HEK293 (cell line): ENCODE measurements at regions not wholly inside any gene's neighbourhood (a gene's known extent, or its start where the extent isn't known, plus 50 kb on each side); places are given as distances from the start of the nearest gene placed in this dataset.

Experiments
- CTCF ChIA-PET: fragments of 350-600 bp; formaldehyde crosslinking; extraction: SDS; loops from one replicate; lab custom pipeline; 2021; ENCODE audit warnings: antibody characterized with exemption; lab: Yijun Ruan, JAX
- POLR2A ChIA-PET: fragments of 300-600 bp; formaldehyde crosslinking; extraction: SDS; loops from one replicate; lab custom pipeline; 2020; ENCODE audit warnings: antibody characterized with exemption, inconsistent platforms; lab: Yijun Ruan, JAX
- H3K27ac ChIP-seq: fragments of 200-500 bp; sonication (Bioruptor generic); 2 replicates; pipeline ENCODE4 v1.5.1; 2014; ENCODE audit warnings: low read depth, low read length, control low read depth, inconsistent platforms; ENCODE audit errors: extremely low read depth
- H3K36me3 ChIP-seq, 2 experiments: fragments of 200-500 bp in 1 of 2; sonication (Bioruptor generic) in 1 of 2; 1 replicate in 1 of 2; 2 replicates in 1 of 2; pipeline ENCODE4 v1.5.1; 2014 to 2017; ENCODE audit warnings: inconsistent platforms in 2 of 2, low read length in 2 of 2; ENCODE audit not compliant: control insufficient read depth in 2 of 2, insufficient read depth in 1 of 2
- H3K4me1 ChIP-seq: fragments of 200-500 bp; sonication (Bioruptor generic); 2 replicates; pipeline ENCODE4 v1.5.1; 2014; ENCODE audit warnings: mild to moderate bottlenecking, low read length, inconsistent platforms; ENCODE audit not compliant: control insufficient read depth, insufficient read depth
- H3K4me3 ChIP-seq: 2 replicates; pipeline ENCODE4 v1.5.1; 2011; ENCODE audit warnings: low read depth, mild to moderate bottlenecking, control low read depth, low read length, moderate library complexity
- H3K9me3 ChIP-seq: fragments of 200-500 bp; sonication (Bioruptor generic); 2 replicates; pipeline ENCODE4 v1.5.1; 2014; ENCODE audit warnings: low read depth, low read length, inconsistent platforms; ENCODE audit not compliant: control insufficient read depth, insufficient read depth
- GLIS1 ChIP-seq: fragments of 450-650 bp; formaldehyde crosslinking; IDR thresholded peaks from 2 replicates; pipeline ENCODE4 v1.5.1; 2016; ENCODE audit warnings: missing biosample characterization, missing genetic modification characterization
- KLF1 ChIP-seq: fragments of 450-650 bp; formaldehyde crosslinking; IDR thresholded peaks from 2 replicates; pipeline ENCODE4 v1.5.1; 2016; ENCODE audit warnings: missing biosample characterization, missing genetic modification characterization
- KLF16 ChIP-seq: fragments of 450-650 bp; formaldehyde crosslinking; IDR thresholded peaks from 2 replicates; pipeline ENCODE4 v1.5.1; 2017; ENCODE audit warnings: missing biosample characterization, missing genetic modification characterization
- SP2 ChIP-seq: fragments of 450-650 bp; formaldehyde crosslinking; IDR thresholded peaks from 2 replicates; pipeline ENCODE4 v1.5.1; 2016; ENCODE audit warnings: missing biosample characterization, missing genetic modification characterization
- WT1 ChIP-seq: fragments of 450-650 bp; formaldehyde crosslinking; IDR thresholded peaks from 2 replicates; pipeline ENCODE4 v1.5.1; 2016; ENCODE audit warnings: missing biosample characterization, missing genetic modification characterization
- ZIC2 ChIP-seq: fragments of 450-650 bp; formaldehyde crosslinking; IDR thresholded peaks from 2 replicates; pipeline ENCODE4 v1.5.1; 2016; ENCODE audit warnings: missing biosample characterization, missing genetic modification characterization
- ZNF114 ChIP-seq: fragments of 450-650 bp; formaldehyde crosslinking; IDR thresholded peaks from 2 replicates; pipeline ENCODE4 v1.5.0; 2017; ENCODE audit warnings: missing biosample characterization, missing genetic modification characterization
- ZNF169 ChIP-seq: fragments of 450-650 bp; formaldehyde crosslinking; IDR thresholded peaks from 2 replicates; pipeline ENCODE4 v1.5.1; 2016; ENCODE audit warnings: missing biosample characterization, missing genetic modification characterization
- ZNF202 ChIP-seq: fragments of 450-650 bp; formaldehyde crosslinking; IDR thresholded peaks from 2 replicates; pipeline ENCODE4 v1.5.1; 2016; ENCODE audit warnings: missing biosample characterization, missing genetic modification characterization, borderline replicate concordance
- ZNF239 ChIP-seq: fragments of 450-650 bp; formaldehyde crosslinking; IDR thresholded peaks from 2 replicates; pipeline ENCODE4 v1.5.1; 2016; ENCODE audit warnings: missing biosample characterization, missing genetic modification characterization
- ZNF302 ChIP-seq: fragments of 450-650 bp; formaldehyde crosslinking; IDR thresholded peaks from 2 replicates; pipeline ENCODE4 v1.5.1; 2016; ENCODE audit warnings: missing biosample characterization, missing genetic modification characterization, low read depth
- ZNF404 ChIP-seq: fragments of 450-650 bp; formaldehyde crosslinking; IDR thresholded peaks from 2 replicates; pipeline ENCODE4 v1.5.1; 2017; ENCODE audit warnings: missing biosample characterization, missing genetic modification characterization
- ZNF585B ChIP-seq: fragments of 450-650 bp; formaldehyde crosslinking; IDR thresholded peaks from 2 replicates; pipeline ENCODE4 v1.5.1; 2016; ENCODE audit warnings: missing biosample characterization, missing genetic modification characterization
- ZNF600 ChIP-seq: fragments of 450-650 bp; formaldehyde crosslinking; IDR thresholded peaks from 2 replicates; pipeline ENCODE4 v1.5.1; 2016; ENCODE audit warnings: missing biosample characterization, missing genetic modification characterization
- ZNF626 ChIP-seq: fragments of 450-650 bp; sonication (Bioruptor Pico); formaldehyde crosslinking; IDR thresholded peaks from 2 replicates; pipeline ENCODE4 v1.5.1; 2018; ENCODE audit warnings: missing biosample characterization, missing genetic modification characterization, inconsistent platforms
- ZSCAN23 ChIP-seq: fragments of 450-650 bp; formaldehyde crosslinking; IDR thresholded peaks from 2 replicates; pipeline ENCODE4 v1.5.1; 2016; ENCODE audit warnings: missing biosample characterization, missing genetic modification characterization
- TF ChIP-seq, protein P1 (sequence below): fragments of 450-650 bp; formaldehyde crosslinking; IDR thresholded peaks from 2 replicates; pipeline ENCODE4 v1.5.1; 2016; ENCODE audit warnings: missing biosample characterization, missing genetic modification characterization
- TF ChIP-seq, protein P2 (sequence below): fragments of 450-650 bp; formaldehyde crosslinking; IDR thresholded peaks from 2 replicates; pipeline ENCODE4 v1.5.1; 2016; ENCODE audit warnings: missing biosample characterization, missing genetic modification characterization, low read depth
- TF ChIP-seq, protein P3 (sequence below): fragments of 450-650 bp; formaldehyde crosslinking; optimal IDR thresholded peaks from 2 replicates; pipeline ENCODE3; 2016; ENCODE audit warnings: missing biosample characterization, mild to moderate bottlenecking, missing genetic modification characterization
- TF ChIP-seq, protein P4 (sequence below): fragments of 450-650 bp; formaldehyde crosslinking; IDR thresholded peaks from 2 replicates; pipeline ENCODE4 v1.5.1; 2016; ENCODE audit warnings: missing biosample characterization, missing genetic modification characterization

DNA sequence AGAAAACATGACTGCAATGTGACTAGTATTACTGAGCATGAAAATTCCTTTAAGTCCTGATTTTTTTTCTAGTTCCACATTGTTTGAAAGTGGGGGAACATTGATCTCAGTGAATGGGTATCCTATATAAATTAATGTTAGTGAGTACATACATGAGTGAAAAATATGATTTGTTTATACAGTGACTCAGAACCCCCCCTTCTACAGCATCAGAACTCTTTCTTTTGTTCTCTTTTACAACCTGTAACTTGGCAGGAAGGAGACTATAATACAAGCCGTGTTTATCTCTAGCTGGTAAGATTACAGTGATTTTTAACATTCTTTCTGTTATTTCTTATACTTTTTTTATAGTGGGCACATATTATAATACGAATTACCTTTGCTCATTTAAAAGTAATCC, 384.7 kb downstream of the PDCD6IP start (continued):
- TF ChIP-seq, protein P1, sequence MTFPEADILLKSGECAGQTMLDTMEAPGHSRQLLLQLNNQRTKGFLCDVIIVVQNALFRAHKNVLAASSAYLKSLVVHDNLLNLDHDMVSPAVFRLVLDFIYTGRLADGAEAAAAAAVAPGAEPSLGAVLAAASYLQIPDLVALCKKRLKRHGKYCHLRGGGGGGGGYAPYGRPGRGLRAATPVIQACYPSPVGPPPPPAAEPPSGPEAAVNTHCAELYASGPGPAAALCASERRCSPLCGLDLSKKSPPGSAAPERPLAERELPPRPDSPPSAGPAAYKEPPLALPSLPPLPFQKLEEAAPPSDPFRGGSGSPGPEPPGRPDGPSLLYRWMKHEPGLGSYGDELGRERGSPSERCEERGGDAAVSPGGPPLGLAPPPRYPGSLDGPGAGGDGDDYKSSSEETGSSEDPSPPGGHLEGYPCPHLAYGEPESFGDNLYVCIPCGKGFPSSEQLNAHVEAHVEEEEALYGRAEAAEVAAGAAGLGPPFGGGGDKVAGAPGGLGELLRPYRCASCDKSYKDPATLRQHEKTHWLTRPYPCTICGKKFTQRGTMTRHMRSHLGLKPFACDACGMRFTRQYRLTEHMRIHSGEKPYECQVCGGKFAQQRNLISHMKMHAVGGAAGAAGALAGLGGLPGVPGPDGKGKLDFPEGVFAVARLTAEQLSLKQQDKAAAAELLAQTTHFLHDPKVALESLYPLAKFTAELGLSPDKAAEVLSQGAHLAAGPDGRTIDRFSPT: no peak

DNA sequence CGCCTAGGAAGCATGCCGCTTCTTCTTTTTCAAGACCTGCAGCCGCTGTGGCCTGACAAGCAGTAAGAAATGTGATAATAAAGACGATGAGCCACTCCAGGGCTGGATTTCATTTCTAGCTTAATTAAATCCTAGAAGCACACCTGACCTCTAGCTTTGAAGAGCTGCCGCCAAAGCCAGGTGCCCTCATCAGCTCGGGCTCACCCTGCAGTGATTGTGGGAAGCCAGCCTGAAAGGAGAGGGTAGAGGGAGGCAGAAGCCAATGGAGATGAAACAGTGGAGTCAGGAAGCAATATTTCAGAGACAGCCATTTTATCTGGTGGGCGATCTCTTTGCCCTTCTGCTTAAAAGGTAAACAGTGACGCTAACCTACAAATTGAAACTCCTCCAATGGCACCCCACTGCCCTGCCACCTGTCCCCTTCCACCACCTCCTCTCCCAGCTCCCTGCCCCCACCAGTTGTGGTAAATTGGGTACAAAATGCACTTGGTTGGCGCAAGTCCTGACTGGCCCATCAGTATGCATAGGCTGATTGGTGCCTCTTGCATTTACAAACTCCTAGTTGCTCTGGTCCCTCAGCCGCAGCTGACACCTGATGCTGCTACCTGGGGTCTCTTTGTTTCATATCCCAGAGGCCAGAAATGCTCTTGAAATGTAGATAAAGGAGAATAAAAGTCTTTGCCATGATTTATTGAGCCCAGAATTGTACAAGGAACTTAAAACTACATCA, 385.3 kb downstream of the PDCD6IP start:
- Histone ChIP-seq H3K27ac (no peak overlapping the region), H3K9me3 (no peaks in the 10 kb centered on the region), H3K4me1 (peaks cover 5% of the 10 kb centered on the region; the same call in 1 of the 2 replicates), H3K4me3 (no peak overlapping the region), H3K36me3 (no peaks in the 10 kb centered on the region)
- CTCF ChIA-PET: no interaction called here
- POLR2A ChIA-PET: no interaction called here
- no peak for TF ChIP-seq ZNF626
- TF ChIP-seq GLIS1 (tag by site-specific recombination): no peak
- TF ChIP-seq ZNF114 (tag by site-specific recombination): no peak
- TF ChIP-seq SP2 (tag by site-specific recombination): no peak
- TF ChIP-seq KLF16 (tag by site-specific recombination): no peak
- TF ChIP-seq, protein P2, sequence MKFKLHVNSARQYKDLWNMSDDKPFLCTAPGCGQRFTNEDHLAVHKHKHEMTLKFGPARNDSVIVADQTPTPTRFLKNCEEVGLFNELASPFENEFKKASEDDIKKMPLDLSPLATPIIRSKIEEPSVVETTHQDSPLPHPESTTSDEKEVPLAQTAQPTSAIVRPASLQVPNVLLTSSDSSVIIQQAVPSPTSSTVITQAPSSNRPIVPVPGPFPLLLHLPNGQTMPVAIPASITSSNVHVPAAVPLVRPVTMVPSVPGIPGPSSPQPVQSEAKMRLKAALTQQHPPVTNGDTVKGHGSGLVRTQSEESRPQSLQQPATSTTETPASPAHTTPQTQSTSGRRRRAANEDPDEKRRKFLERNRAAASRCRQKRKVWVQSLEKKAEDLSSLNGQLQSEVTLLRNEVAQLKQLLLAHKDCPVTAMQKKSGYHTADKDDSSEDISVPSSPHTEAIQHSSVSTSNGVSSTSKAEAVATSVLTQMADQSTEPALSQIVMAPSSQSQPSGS (tag by site-specific recombination): no peak
- no peak for TF ChIP-seq ZNF600
- TF ChIP-seq ZNF404 (tag by site-specific recombination): no peak
- TF ChIP-seq, protein P3, sequence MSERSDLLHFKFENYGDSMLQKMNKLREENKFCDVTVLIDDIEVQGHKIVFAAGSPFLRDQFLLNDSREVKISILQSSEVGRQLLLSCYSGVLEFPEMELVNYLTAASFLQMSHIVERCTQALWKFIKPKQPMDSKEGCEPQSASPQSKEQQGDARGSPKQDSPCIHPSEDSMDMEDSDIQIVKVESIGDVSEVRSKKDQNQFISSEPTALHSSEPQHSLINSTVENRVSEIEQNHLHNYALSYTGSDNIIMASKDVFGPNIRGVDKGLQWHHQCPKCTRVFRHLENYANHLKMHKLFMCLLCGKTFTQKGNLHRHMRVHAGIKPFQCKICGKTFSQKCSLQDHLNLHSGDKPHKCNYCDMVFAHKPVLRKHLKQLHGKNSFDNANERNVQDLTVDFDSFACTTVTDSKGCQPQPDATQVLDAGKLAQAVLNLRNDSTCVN (tag by site-specific recombination): no peak
- no peak for TF ChIP-seq ZNF585B (tag by site-specific recombination)
- no peak for TF ChIP-seq ZSCAN23 (tag by site-specific recombination)
- TF ChIP-seq ZNF302 (tag by site-specific recombination): no peak
- no peak for TF ChIP-seq ZIC2
- TF ChIP-seq ZNF169 (tag by site-specific recombination): no peak
- TF ChIP-seq KLF1 (tag by site-specific recombination): no peak
- no peak for TF ChIP-seq ZNF239 (tag by site-specific recombination)
- TF ChIP-seq WT1: no peak
- TF ChIP-seq, protein P4, sequence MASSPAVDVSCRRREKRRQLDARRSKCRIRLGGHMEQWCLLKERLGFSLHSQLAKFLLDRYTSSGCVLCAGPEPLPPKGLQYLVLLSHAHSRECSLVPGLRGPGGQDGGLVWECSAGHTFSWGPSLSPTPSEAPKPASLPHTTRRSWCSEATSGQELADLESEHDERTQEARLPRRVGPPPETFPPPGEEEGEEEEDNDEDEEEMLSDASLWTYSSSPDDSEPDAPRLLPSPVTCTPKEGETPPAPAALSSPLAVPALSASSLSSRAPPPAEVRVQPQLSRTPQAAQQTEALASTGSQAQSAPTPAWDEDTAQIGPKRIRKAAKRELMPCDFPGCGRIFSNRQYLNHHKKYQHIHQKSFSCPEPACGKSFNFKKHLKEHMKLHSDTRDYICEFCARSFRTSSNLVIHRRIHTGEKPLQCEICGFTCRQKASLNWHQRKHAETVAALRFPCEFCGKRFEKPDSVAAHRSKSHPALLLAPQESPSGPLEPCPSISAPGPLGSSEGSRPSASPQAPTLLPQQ: no peak
- no peak for TF ChIP-seq ZNF202
